MM.1S (cell line): ENCODE measurements at regions not wholly inside any gene's neighbourhood (a gene's known extent, or its start where the extent isn't known, plus 50 kb on each side); places are given as distances from the start of the nearest gene placed in this dataset.
"Not testable (repeated sequence)": the region's sequence is repeated elsewhere in the genome, so short reads cannot be mapped to it uniquely, and the experiment has no call there.

ENCODE experiments used
- DNase-seq: peaks from one replicate; pipeline ENCODE4 v3.0.0-alpha.2; 2015
- H2AFZ ChIP-seq: fragments of 300-600 bp; sonication (generic); 2 replicates; pipeline ENCODE4 v1.6.0; 2016; ENCODE audit warnings: antibody characterized with exemption, low read length
- H3F3A ChIP-seq: fragments of 300-600 bp; sonication (generic); 2 replicates; pipeline ENCODE4 v1.6.1; 2016; ENCODE audit warnings: mild to moderate bottlenecking, antibody characterized with exemption, low read length, moderate library complexity, mixed read lengths; ENCODE audit not compliant: insufficient read depth
- H3K27ac ChIP-seq: fragments of 300-600 bp; sonication (generic); 2 replicates; pipeline ENCODE4 v1.5.1; 2016; ENCODE audit warnings: mild to moderate bottlenecking, low read length
- H3K27me3 ChIP-seq: fragments of 300-600 bp; sonication (generic); replicated peaks from 2 replicates; pipeline ENCODE4 v1.6.0; 2016; ENCODE audit warnings: low read length; ENCODE audit not compliant: insufficient read depth
- H3K36me3 ChIP-seq: fragments of 300-600 bp; sonication (generic); replicated peaks from 2 replicates; pipeline ENCODE4 v1.6.1; 2016; ENCODE audit warnings: mild to moderate bottlenecking, low read length, mixed read lengths; ENCODE audit not compliant: insufficient read depth
- H3K4me1 ChIP-seq: fragments of 300-600 bp; sonication (generic); 2 replicates; pipeline ENCODE4 v1.6.1; 2016; ENCODE audit warnings: low read length, mixed read lengths
- H3K4me2 ChIP-seq: fragments of 300-600 bp; sonication (generic); 2 replicates; pipeline ENCODE4 v1.6.0; 2016; ENCODE audit warnings: low read depth, low read length
- H3K4me3 ChIP-seq: fragments of 300-600 bp; sonication (generic); 2 replicates; pipeline ENCODE4 v1.5.1; 2016; ENCODE audit warnings: low read length, mixed read lengths
- H3K79me2 ChIP-seq: fragments of 300-600 bp; sonication (generic); 2 replicates; pipeline ENCODE4 v1.6.1; 2016; ENCODE audit warnings: mixed run types, low read length, mixed read lengths
- H3K9ac ChIP-seq: fragments of 300-600 bp; sonication (generic); 2 replicates; pipeline ENCODE4 v1.6.1; 2016; ENCODE audit warnings: low read length, mixed read lengths
- H3K9me2 ChIP-seq: fragments of 300-600 bp; sonication (generic); replicated peaks from 2 replicates; pipeline ENCODE4 v1.6.1; 2016; ENCODE audit warnings: mild to moderate bottlenecking, low read length, mixed read lengths; ENCODE audit not compliant: insufficient read depth
- H3K9me3 ChIP-seq: fragments of 300-600 bp; sonication (generic); replicated peaks from 2 replicates; pipeline ENCODE4 v1.6.1; 2016; ENCODE audit warnings: mild to moderate bottlenecking, low read length, mixed read lengths; ENCODE audit not compliant: insufficient read depth
- H4K20me1 ChIP-seq: fragments of 300-600 bp; sonication (generic); 2 replicates; pipeline ENCODE4 v1.6.1; 2016; ENCODE audit warnings: mild to moderate bottlenecking, low read length, moderate library complexity, mixed read lengths; ENCODE audit not compliant: insufficient read depth
- CTCF ChIP-seq: fragments of 300-600 bp; sonication (generic); IDR thresholded peaks from 2 replicates; pipeline ENCODE4 v1.5.1; 2016; ENCODE audit warnings: antibody characterized with exemption, low read length, mixed read lengths
- EZH2 ChIP-seq: fragments of 300-600 bp; sonication (generic); optimal IDR thresholded peaks from 2 replicates; pipeline ENCODE3; 2017; ENCODE audit warnings: low read depth, mild to moderate bottlenecking, antibody characterized with exemption, low read length, mixed read lengths
- EZH2phosphoT487 ChIP-seq: fragments of 300-600 bp; sonication (generic); IDR thresholded peaks from 2 replicates; pipeline ENCODE4 v1.6.1; 2018; ENCODE audit warnings: antibody characterized with exemption, low read length

DNA sequence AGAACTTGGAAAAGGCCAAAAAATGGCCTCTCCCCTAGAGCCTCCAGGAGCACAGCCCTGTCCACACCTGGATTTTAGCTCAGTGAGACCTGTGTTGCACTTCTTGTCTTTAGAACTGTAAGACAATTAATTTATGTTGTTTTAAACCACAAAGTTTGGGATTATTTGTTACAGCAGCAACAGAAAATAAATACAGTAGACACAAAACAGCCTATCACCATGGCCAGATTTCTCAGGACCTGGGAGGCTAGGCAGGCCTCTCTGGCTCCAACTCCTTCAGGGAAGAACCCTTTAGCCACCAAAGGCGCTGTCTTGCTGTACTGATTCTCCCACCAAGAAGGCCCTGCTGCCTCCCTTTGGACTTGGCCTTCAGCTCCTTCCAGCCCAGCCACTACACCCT is 54.1 kb upstream of the PSAP start:
- H3K4me1 ChIP-seq: peaks cover 19% of the 10 kb centered on the region
- no peak overlapping the region for H3K4me2 ChIP-seq
- H4K20me1 ChIP-seq: no peaks in the 10 kb centered on the region
- no peak overlapping the region for H3K27ac ChIP-seq
- no peak overlapping the region for H3K9ac ChIP-seq
- H3K9me2 ChIP-seq: no peaks in the 10 kb centered on the region
- H3K36me3 ChIP-seq: no peaks in the 10 kb centered on the region
- peaks cover 15% of the 10 kb centered on the region for H3F3A ChIP-seq
- H3K4me3 ChIP-seq: no peak overlapping the region
- H3K79me2 ChIP-seq: no peaks in the 10 kb centered on the region
- no peaks in the 10 kb centered on the region for H3K9me3 ChIP-seq
- no peak overlapping the region for H2AFZ ChIP-seq
- no peak for DNase-seq
- no peaks in the 10 kb centered on the region for H3K27me3 ChIP-seq
- TF ChIP-seq EZH2phosphoT487: no peak

DNA sequence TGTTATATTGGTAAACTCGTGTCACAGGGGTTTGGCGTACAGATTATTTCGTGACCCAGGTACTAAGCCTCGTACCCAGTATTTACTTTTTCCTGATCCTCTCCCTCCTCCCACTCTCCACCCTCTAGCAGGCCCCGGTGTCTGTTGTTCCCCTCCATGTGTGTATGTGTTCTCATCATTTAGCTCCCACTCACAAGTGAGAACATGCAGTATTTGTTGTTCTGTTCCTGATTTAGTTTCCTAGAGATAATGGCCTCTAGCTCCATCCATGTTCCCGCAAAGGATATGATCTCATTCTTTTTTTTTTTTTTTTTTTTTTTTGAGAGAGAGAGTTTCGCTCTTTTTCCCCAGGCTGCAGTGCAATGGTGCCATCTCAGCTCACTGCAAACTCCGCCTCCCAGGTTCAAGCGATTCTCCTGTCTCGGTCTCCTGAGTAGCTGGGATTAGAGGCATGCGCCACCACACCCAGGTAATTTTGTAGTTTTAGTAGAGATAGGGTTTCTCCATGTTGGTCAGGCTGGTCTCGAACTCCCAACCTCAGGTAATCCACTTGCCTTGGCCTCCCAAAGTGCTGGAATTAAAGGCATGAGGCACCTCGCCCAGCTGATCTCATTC is 52.7 kb upstream of the PSAP start:
- not testable (repeated sequence) for H3K4me3 ChIP-seq, H3K9me2 ChIP-seq, H3K27ac ChIP-seq, H3K4me1 ChIP-seq, H3K9me3 ChIP-seq, H3K4me2 ChIP-seq, H3K27me3 ChIP-seq, H4K20me1 ChIP-seq, H3K79me2 ChIP-seq, H3F3A ChIP-seq, H3K9ac ChIP-seq, DNase-seq, H3K36me3 ChIP-seq, H2AFZ ChIP-seq

DNA sequence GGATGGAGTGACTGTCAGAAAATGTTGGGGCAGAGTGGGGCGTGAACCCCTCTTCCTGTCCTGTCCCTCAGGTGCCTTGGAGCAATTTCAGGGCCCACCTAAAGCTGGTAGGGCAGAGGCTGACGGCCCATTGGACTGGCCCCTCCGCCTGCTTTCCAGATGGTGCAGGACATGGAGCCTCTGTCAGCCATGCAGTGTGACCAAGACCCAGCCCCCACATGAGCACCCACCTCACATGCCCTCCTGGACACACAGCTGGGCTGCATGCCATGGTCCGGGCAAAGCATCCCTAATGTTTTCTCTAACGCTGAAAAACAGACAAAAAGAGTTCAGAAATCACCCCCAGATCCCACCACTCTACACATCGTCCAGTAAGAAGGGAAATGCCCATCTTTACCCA is 51.3 kb upstream of the PSAP start:
- no peak overlapping the region for H3K27ac ChIP-seq
- TF ChIP-seq EZH2 (no peak), EZH2phosphoT487 (no peak), CTCF (no peak)
- H3F3A ChIP-seq: no peaks in the 10 kb centered on the region
- no peaks in the 10 kb centered on the region for H3K4me1 ChIP-seq
- no peaks in the 10 kb centered on the region for H3K36me3 ChIP-seq
- H3K79me2 ChIP-seq: no peaks in the 10 kb centered on the region
- H3K9me2 ChIP-seq: no peaks in the 10 kb centered on the region
- no peaks in the 10 kb centered on the region for H3K27me3 ChIP-seq
- no peak overlapping the region for H3K4me3 ChIP-seq
- DNase-seq: no peak
- no peak overlapping the region for H3K9ac ChIP-seq
- H2AFZ ChIP-seq: no peak overlapping the region
- H3K4me2 ChIP-seq: no peak overlapping the region
- H4K20me1 ChIP-seq: no peaks in the 10 kb centered on the region
- H3K9me3 ChIP-seq: no peaks in the 10 kb centered on the region
